ENCODE measurements at regions not wholly inside any gene's neighbourhood (a gene's known extent, or its start where the extent isn't known, plus 50 kb on each side); places are given as distances from the start of the nearest gene placed in this dataset.

DNA sequence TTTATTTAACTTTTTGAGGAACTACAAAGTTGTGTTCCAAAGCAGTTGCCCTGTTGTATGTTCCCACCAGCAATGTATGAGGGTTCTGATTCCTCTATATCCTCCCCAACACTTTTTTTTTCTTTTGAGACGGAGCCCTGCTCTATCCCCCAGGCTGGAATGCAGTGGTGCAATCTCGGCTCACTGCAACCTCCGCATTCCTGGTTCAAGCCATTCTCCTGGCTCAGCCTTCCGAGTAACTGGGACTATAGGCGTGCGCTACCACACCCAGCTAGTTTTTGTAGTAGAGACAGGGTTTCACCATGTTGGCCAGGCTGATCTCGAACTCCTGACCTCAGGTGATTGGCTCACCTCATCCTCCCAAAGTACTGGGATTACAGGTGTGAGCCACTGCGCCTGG is 60.4 kb upstream of the ENAH start:
- TF ChIP-seq, protein P1, sequence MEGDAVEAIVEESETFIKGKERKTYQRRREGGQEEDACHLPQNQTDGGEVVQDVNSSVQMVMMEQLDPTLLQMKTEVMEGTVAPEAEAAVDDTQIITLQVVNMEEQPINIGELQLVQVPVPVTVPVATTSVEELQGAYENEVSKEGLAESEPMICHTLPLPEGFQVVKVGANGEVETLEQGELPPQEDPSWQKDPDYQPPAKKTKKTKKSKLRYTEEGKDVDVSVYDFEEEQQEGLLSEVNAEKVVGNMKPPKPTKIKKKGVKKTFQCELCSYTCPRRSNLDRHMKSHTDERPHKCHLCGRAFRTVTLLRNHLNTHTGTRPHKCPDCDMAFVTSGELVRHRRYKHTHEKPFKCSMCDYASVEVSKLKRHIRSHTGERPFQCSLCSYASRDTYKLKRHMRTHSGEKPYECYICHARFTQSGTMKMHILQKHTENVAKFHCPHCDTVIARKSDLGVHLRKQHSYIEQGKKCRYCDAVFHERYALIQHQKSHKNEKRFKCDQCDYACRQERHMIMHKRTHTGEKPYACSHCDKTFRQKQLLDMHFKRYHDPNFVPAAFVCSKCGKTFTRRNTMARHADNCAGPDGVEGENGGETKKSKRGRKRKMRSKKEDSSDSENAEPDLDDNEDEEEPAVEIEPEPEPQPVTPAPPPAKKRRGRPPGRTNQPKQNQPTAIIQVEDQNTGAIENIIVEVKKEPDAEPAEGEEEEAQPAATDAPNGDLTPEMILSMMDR (IDR thresholded peaks at IDR 0.05) = no peak
- TF ChIP-seq POLR2AphosphoS5 (IDR thresholded peaks at IDR 0.05) = no peak
- TF ChIP-seq POLR2A (IDR thresholded peaks at IDR 0.05) = no peak
